ENCODE measurements at regions not wholly inside any gene's neighbourhood (a gene's known extent, or its start where the extent isn't known, plus 50 kb on each side); places are given as distances from the start of the nearest gene placed in this dataset.
"Not testable (repeated sequence)": the region's sequence is repeated elsewhere in the genome, so short reads cannot be mapped to it uniquely, and the experiment has no call there.

- no peak for DNase-seq
Observed at GRCh38 chr14:101634850-101635748, 73.8 kb downstream of the DIO3 start.

GRCh38 chr14:101635749-101636560 lies 74.7 kb downstream of the DIO3 start:
- DNase-seq, result no peak

DNA sequence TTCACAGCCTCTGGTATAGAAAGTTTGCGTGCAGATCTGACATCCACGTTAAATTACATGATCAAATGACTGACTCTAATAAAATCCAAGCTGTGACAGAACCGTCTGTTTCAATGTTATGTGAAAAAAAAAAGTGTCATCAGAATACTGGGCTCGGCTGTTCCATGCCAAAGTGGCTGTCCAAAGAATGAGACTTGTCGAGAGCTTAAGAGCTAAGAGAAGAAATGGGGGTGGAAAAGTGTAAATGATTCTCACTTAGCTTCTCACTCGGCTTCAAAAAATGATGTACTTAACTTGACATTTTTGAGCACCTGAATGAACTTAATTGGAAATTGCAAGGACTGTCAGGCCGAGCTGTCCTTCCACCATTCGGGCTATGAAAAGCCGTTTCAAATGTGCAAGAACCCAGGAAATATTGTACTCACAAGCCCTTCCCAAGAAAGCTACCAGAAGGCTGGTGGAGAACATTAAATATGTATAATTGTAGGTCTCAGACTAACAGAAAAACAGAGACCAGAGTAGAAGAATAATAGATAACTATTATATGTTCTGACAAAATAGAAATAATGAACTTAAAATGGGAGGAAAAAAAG lies 78.0 kb downstream of the DIO3 start:
- no peak for DNase-seq

GRCh38 chr14:101643651-101644050 lies 82.4 kb downstream of the DIO3 start:
- DNase-seq, result no peak

- DNase-seq, result no peak
Observed at GRCh38 chr14:101654051-101654450, 92.8 kb downstream of the DIO3 start.

GRCh38 chr14:101657372-101657771 lies 96.1 kb downstream of the DIO3 start:
- no peak for DNase-seq

GRCh38 chr14:101665478-101666078 lies 95.9 kb upstream of the PPP2R5C start:
- DNase-seq, result no peak

DNA sequence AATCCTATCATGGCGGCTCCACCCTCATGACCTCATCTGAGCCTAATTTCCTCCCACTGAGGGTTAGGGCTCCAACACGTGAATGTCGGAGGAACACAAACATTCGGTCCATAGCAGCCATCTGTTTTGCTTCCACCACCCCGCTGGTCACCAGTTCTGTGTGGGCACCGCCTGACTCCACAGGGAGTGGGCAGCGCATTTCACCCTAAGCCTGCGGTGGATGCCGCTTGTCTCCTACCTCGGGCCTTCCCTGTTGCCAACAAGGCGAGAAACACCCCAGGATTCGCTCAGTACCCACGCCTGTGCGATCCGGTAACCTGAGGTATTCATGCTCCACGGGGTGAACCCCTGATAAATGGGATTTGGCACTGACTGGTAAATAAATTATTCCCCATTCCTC lies 95.2 kb upstream of the PPP2R5C start:
- no peak for DNase-seq

DNA sequence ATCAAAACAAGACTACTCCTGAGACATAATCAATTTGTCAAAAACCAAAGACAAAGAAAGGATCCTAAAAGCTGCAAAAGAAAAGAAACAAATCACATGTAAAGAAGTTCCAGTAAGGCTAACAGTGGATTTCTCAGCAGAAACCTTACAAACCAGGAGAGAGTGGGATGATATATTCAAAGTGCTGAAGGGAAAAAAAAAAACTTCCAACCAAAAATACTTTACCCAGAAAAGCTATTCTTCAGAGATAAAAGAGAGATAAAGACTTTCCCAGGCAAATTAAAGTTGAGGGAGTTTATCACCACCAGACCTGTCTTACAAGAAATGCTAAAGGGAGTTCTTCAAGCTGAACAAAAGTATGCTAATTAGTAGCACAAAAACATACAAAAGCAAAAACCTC lies 91.9 kb upstream of the PPP2R5C start:
- DNase-seq, result no peak

DNA sequence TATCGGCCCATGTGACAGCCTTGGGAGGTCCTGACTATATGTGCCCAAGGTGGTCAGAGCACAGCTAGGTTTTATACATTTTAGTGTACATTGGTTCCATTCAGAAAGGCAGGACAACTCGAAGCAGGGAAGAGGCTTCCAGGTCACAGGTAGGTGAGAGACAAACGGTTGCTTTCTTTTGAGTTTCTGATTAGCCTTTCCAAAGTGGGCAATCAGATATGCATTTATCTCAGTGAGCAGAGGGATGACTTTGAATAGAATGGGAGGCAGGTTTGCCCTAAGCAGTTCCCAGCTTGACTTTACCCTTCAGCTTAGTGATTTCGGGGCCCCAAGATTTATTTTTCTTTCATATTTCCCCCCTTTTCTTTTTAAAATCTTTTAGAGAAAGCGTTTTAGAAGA lies 87.6 kb upstream of the PPP2R5C start:
- no peak for DNase-seq

GRCh38 chr14:101675835-101676234 lies 85.7 kb upstream of the PPP2R5C start:
- DNase-seq, result not testable (repeated sequence)

DNA sequence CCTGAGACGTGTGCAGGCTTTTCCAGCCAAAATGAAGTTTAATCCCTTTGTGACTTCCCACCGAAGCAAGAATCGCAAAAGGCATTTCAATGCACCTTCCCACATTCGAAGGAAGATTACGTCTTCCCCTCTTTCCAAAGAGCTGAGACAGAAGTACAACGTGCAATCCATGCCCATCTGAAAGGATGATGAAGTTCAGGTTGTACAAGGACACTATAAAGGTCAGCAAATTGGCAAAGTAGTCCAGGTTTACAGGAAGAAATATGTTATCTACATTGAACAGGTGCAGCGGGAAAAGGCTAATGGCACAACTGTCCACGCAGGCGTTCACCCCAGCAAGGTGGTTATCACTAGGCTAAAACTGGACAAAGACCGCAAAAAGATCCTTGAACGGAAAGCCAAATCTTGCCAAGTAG lies 83.6 kb upstream of the PPP2R5C start:
- DNase-seq, result not testable (repeated sequence)

GRCh38 chr14:101681795-101682194 lies 79.7 kb upstream of the PPP2R5C start:
- no peak for DNase-seq

- DNase-seq, result no peak
Observed at GRCh38 chr14:101683365-101683764, 78.1 kb upstream of the PPP2R5C start.

GRCh38 chr14:101687756-101688546 lies 73.6 kb upstream of the PPP2R5C start:
- DNase-seq, result no peak

GRCh38 chr14:101689039-101689501 lies 72.4 kb upstream of the PPP2R5C start:
- DNase-seq, result no peak

- not testable (repeated sequence) for DNase-seq
Observed at GRCh38 chr14:101689966-101690365, 71.5 kb upstream of the PPP2R5C start.

GRCh38 chr14:101695659-101696058 lies 65.8 kb upstream of the PPP2R5C start:
- DNase-seq, result no peak

DNA sequence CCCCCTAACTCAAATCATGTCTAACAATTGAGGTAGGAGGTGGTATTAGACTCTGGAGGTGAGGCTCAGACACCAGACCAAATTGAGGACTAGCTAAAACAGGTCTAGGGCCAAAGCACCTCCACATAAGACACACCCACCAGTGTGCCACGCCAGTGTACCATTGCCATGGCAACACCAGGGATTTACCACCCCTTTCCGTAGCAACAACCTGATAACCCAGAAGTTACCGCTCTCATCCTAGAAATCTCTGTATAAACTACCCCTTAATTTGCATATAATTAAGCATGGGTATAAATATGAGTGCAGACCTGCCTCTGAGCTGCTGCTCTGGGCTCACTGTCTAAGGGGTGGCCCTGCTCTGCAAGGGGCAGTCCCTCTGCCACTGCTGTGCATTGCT lies 57.4 kb upstream of the PPP2R5C start:
- no peak for DNase-seq

GRCh38 chr14:101705733-101706508 lies 55.6 kb upstream of the PPP2R5C start:
- DNase-seq, result no peak

DNA sequence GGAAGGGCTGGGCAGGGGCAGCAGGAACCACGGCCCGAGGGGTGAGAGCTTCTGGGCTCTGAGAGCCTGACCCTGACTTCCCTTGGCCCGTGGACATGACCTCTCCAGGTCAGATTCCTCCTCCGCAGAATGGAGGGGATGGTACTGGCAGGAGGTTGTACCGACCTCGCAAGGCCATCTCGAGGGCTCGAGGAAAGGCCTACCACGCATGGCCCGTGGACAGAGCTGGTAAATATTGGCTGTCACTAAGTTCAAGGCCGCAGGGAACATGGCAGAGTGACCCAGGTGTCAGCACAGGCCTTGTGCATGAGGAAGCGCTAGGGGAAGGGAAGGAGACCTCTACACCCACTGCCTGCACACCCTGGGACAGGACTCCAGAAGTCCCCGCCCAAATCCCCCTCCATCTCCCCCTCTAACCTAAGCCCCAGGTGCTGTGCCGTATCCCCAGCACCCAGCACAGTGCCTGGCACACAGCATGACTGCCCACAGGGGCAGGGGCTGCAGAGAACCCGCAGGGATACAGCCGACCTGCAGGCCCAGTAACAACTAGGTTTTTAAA lies 54.9 kb upstream of the PPP2R5C start:
- DNase-seq, result no peak

Data from NCI-H1048 (cell line).